ENCODE measurements at regions not wholly inside any gene's neighbourhood (a gene's known extent, or its start where the extent isn't known, plus 50 kb on each side); places are given as distances from the start of the nearest gene placed in this dataset.
A peak's percentile ranks its signal among the peaks of the same experiment; 100 is the strongest.

DNA sequence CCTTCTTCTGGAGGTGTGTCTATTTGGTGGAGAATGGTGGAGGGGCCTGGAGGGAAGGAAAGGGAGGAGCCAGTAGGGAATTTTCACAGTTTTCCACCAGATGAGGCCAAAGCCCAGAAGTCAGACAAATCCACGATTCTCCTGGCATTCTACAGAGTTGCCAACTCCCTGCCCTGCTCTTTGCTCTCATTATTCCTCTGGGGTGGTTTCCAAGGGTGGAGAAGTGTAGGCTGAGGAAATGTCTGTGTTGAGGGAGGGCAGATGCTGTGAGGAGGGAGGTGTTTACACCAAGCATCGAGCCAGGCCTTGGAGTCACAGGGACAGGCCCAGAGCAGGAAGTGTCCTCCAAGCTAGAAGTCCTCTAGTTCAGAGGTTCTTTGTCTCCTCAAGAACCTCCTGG lies 124.1 kb upstream of the LGALSL start:
- Histone ChIP-seq H3K36me3 (replicated peaks in 1 of 2; ENCODE audit: control extremely low read depth in 1 of 2, control insufficient read depth in 1 of 2, extremely low read depth in 1 of 2, insufficient read depth in 2 of 2, low read length in 1 of 2) (no peaks in the 10 kb centered on the region), H3K4me3 (ENCODE audit: control extremely low read depth in 1 of 5, extremely low read depth in 1 of 5, insufficient read depth in 1 of 5, low read depth in 2 of 5, low read length in 4 of 5) (no peak overlapping the region), H3K79me2 (ENCODE audit: control insufficient read depth, insufficient read depth, low read length) (no peaks in the 10 kb centered on the region), H3K27ac (ENCODE audit: low read length in 2 of 2) (no peak overlapping the region), H4K20me1 (ENCODE audit: control insufficient read depth, insufficient read depth, low read length, poor library complexity, severe bottlenecking) (no peaks in the 10 kb centered on the region), H3K4me1 (ENCODE audit: control insufficient read depth in 2 of 2, insufficient read depth in 2 of 2, low read length in 2 of 2) (peaks cover 26 to 39% of the 10 kb centered on the region in 2 donors), H3K9me3 (ENCODE audit: control extremely low read depth in 1 of 3, control insufficient read depth in 2 of 3, insufficient read depth in 1 of 3, low read length in 2 of 3) (no peaks in the 10 kb centered on the region), H3K4me2 (replicated peaks; ENCODE audit: low read depth, low read length, poor library complexity, severe bottlenecking) (no peak overlapping the region), H3K9ac (ENCODE audit: low read length) (no peak overlapping the region), H3K27me3 (replicated peaks in 1 of 4; ENCODE audit: control extremely low read depth in 1 of 4, control insufficient read depth in 3 of 4, insufficient read depth in 4 of 4, low read length in 3 of 4) (no peaks in the 10 kb centered on the region), H2AFZ (ENCODE audit: insufficient read depth, low read depth, low read length, poor library complexity, severe bottlenecking) (no peak overlapping the region)
- ChIA-PET POLR2A (interaction anchor here (1.1 kb wide), 1 partner anchor 281 kb away, joined by 9 read pairs; no protein-coding TSS in a partner anchor), CTCF (interaction anchor here (0.8 to 11.9 kb wide), 41 partner anchors 11 to 827 kb away, joined by 3 to 612 read pairs (median 7); partner anchors contain the start of gene AFTPH)
- no peak for ATAC-seq (ENCODE audit: low read depth)
- Mint-ChIP-seq H3K27me3 (no peaks in the 10 kb centered on the region), H3K9me3 (ENCODE audit: insufficient read depth) (no peaks in the 10 kb centered on the region), H3K4me3 (no peak overlapping the region), H3K27ac (no peak overlapping the region), H3K4me1 (peaks cover 41% of the 10 kb centered on the region)
- WGBS (ENCODE audit: insufficient coverage) = 93% methylated on average over 2 of the region's 2 CpGs
- intact Hi-C loops (cut with micrococcal nuclease) = loop anchor here (2.0 to 5.0 kb wide), 5 partner anchors 68 to 839 kb away; no protein-coding TSS in a partner anchor
- no peak for DNase-seq
- no peak for TF ChIP-seq EZH2 (IDR thresholded peaks at IDR 0.05; ENCODE audit: borderline replicate concordance, insufficient read depth, low read depth, low read length, poor library complexity, severe bottlenecking)
- TF ChIP-seq, protein P1, sequence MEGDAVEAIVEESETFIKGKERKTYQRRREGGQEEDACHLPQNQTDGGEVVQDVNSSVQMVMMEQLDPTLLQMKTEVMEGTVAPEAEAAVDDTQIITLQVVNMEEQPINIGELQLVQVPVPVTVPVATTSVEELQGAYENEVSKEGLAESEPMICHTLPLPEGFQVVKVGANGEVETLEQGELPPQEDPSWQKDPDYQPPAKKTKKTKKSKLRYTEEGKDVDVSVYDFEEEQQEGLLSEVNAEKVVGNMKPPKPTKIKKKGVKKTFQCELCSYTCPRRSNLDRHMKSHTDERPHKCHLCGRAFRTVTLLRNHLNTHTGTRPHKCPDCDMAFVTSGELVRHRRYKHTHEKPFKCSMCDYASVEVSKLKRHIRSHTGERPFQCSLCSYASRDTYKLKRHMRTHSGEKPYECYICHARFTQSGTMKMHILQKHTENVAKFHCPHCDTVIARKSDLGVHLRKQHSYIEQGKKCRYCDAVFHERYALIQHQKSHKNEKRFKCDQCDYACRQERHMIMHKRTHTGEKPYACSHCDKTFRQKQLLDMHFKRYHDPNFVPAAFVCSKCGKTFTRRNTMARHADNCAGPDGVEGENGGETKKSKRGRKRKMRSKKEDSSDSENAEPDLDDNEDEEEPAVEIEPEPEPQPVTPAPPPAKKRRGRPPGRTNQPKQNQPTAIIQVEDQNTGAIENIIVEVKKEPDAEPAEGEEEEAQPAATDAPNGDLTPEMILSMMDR (IDR thresholded peaks at IDR 0.05) = no peak

DNA sequence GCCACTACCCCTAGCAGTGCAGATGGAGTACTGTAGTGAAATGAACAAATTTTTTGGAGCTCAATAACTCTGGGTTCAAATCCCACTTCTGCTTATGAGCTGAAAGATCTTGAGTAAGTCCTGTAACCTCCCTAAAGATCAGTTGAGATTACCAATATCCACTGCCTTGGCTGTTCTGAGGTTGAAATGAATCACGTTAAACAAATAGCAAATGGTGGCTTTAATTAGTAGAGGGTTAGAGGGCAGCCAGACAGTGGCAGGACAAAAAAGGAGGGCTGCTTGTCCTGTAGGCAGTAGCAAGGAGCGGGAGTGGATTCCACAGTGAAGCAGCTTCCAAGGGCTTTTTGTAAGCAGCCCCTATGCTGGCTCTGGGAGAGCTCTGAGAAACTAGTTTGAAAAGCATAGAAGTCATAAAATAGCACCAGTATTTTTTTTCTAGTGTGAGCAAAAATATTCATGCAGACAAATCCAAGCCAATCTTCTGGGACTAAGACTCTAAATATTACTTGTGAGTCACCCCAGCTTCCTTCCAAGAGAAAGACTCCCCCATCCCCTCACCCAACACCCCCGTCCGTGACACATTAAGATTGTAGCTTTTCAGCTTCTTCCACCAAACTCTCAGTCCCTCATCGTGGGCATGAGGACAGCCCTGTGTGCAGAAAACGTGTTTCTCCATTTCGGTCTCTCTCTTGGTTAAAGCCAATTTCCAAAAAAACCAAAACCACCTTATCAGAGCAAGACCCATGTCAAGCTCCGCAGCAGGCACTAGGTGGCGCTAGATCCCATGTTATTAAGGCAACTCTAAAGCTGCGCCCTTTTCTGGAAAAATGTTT lies 123.5 kb upstream of the LGALSL start:
- ChIA-PET POLR2A (interaction anchor here (0.6 to 1.3 kb wide), 4 partner anchors 157 to 797 kb away, joined by 3 to 9 read pairs (median 5); partner anchors contain the start of gene AFTPH), CTCF (interaction anchor here (0.6 to 11.9 kb wide), 88 partner anchors 10 to 857 kb away, joined by 3 to 612 read pairs (median 4); partner anchors contain the start of gene AFTPH)
- Histone ChIP-seq H3K4me1 (ENCODE audit: control insufficient read depth in 2 of 2, insufficient read depth in 2 of 2, low read length in 2 of 2) (peaks cover 24 to 36% of the 10 kb centered on the region in 2 donors), H3K36me3 (replicated peaks in 1 of 2; ENCODE audit: control extremely low read depth in 1 of 2, control insufficient read depth in 1 of 2, extremely low read depth in 1 of 2, insufficient read depth in 2 of 2, low read length in 1 of 2) (no peaks in the 10 kb centered on the region), H3K9me3 (ENCODE audit: control extremely low read depth in 1 of 3, control insufficient read depth in 2 of 3, insufficient read depth in 1 of 3, low read length in 2 of 3) (no peaks in the 10 kb centered on the region), H3K79me2 (ENCODE audit: control insufficient read depth, insufficient read depth, low read length) (no peaks in the 10 kb centered on the region), H3K27me3 (replicated peaks in 1 of 4; ENCODE audit: control extremely low read depth in 1 of 4, control insufficient read depth in 3 of 4, insufficient read depth in 4 of 4, low read length in 3 of 4) (no peaks in the 10 kb centered on the region), H3K4me2 (replicated peaks; ENCODE audit: low read depth, low read length, poor library complexity, severe bottlenecking) (peak overlapping the region; percentile 48), H3K9ac (ENCODE audit: low read length) (no peak overlapping the region), H2AFZ (ENCODE audit: insufficient read depth, low read depth, low read length, poor library complexity, severe bottlenecking) (peak overlapping the region; percentile 52), H4K20me1 (ENCODE audit: control insufficient read depth, insufficient read depth, low read length, poor library complexity, severe bottlenecking) (no peaks in the 10 kb centered on the region), H3K4me3 (ENCODE audit: control extremely low read depth in 1 of 5, extremely low read depth in 1 of 5, insufficient read depth in 1 of 5, low read depth in 2 of 5, low read length in 4 of 5) (no peak overlapping the region), H3K27ac (ENCODE audit: low read length in 2 of 2) (no peak overlapping the region)
- TF ChIP-seq EZH2 (IDR thresholded peaks at IDR 0.05; ENCODE audit: borderline replicate concordance, insufficient read depth, low read depth, low read length, poor library complexity, severe bottlenecking) = no peak
- TF ChIP-seq, protein P1 (IDR thresholded peaks at IDR 0.05) = peak; percentile 94
- ATAC-seq (ENCODE audit: low read depth) (no peak), DNase-seq (peak; percentile 86)
- peak overlapping the region; percentile 16 for H3K4me3 Mint-ChIP-seq
- peaks cover 35% of the 10 kb centered on the region for H3K4me1 Mint-ChIP-seq
- 32% methylated on average over 10 of the region's 10 CpGs for whole genome bisulfite sequencing (ENCODE audit: insufficient coverage)
- H3K9me3 Mint-ChIP-seq (ENCODE audit: insufficient read depth) = no peaks in the 10 kb centered on the region
- intact Hi-C loops (cut with micrococcal nuclease) = loop anchor here (1.0 to 2.0 kb wide), 4 partner anchors 158 to 838 kb away; no protein-coding TSS in a partner anchor
- no peaks in the 10 kb centered on the region for H3K27me3 Mint-ChIP-seq
- H3K27ac Mint-ChIP-seq = peak overlapping the region; percentile 33

All from B cell (primary cell).